Stimulated activated CD4-positive, alpha-beta T cell treated with anti-CD3 and anti-CD28 coated beads, TNF-alpha, amount 100 ng/mL, for 24 hours (primary cell): ENCODE measurements at regions not wholly inside any gene's neighbourhood (a gene's known extent, or its start where the extent isn't known, plus 50 kb on each side); places are given as distances from the start of the nearest gene placed in this dataset.
"Not testable (repeated sequence)": the region's sequence is repeated elsewhere in the genome, so short reads cannot be mapped to it uniquely, and the experiment has no call there.

Source experiments
- DNase-seq, 3 experiments: peaks; one replicate each; pipeline ENCODE4 v3.0.0-alpha.2; 2020; ENCODE audit warnings: low read depth in 3 of 3

- no peak for DNase-seq
Observed at GRCh38 chr6:170198298-170198697, 92.6 kb downstream of the DLL1 start.

DNA sequence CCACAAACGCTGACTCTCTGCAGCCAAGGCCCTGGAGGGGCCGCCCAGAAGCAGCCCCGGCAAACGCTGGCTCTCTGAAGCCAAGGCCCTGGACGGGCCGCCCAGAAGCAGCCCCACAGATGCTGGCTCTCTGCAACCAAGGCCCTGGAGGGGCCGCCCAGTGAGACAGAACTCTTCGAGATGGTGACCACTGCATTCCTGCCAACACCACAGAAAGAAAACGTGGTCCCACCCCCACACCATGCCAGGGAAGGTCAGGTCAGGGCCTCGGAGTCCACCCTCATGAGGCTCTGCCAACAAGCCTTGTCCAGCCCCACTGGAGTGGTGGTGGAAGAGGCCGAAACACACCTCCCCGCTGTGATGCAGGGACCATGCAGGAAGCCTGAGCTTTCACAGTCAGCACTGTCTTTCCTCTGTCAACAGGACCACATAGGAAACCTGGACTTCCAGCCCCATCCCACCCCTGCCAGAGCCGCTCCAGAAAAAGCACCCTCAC, 97.5 kb downstream of the DLL1 start:
- DNase-seq, result no peak

DNA sequence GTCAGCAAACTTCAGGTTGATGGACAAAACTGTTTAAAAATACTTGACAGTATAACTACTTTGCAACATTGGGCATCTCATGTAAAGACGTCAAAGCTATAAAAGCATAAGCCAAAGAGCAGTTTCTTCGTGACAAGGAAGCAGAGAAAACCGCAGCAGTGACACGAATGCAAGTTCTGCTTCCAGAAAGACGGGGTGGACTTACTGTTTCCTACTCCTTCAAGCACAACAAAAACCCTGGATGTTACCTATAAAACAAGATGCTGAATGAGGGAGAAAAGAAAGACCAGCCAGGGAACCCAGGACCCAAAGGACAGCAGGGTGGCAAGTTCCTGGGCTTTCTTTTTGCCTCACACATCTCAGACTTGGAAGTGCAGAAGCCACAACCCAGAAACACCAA, 98.0 kb downstream of the DLL1 start:
- DNase-seq, result no peak

DNA sequence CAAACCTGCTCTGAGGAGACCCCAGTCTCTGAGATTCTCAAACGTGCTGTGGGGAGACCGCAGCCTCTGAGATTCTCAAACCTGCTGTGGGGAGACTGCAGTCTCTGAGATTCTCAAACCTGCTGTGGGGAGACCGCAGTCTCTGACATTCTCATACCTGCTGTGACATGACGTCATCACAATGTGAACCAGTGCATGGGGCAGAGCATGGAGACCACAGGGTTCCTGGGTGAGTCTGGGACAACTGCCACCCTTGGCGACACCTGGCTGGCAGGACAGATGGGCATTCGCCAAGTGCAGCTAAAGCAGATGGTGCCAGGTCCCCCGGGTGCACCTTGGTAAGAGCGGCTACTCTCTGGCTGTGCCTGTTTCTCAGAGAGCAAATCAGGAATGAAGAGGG, 98.8 kb downstream of the DLL1 start:
- not testable (repeated sequence) for DNase-seq

DNA sequence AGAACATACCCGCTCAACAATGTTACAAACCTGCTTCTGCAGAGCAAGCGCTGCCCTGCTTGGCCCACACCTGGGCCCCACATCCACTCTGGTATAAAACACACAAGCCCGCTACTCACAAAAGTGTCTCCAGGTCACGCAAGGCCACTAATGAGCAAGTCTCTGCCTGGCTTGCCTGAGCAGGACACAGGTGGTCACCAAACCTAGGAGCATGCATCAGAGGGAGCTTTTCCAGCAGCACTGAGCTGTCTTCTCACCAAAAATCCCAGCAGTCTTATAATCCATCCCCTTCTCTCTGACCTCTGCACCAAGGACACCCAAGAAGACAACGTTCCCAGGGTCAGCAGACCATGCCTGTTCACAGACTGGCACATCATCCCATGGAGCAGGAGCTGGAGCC, 100.8 kb downstream of the DLL1 start:
- no peak for DNase-seq

- DNase-seq, result no peak
Observed at GRCh38 chr6:170189236-170189635, 101.6 kb downstream of the DLL1 start.

- DNase-seq, result no peak
Observed at GRCh38 chr6:170188571-170189001, 102.3 kb downstream of the DLL1 start.

GRCh38 chr6:170187669-170188566, 103.0 kb downstream of the DLL1 start:
- no peak for DNase-seq

DNA sequence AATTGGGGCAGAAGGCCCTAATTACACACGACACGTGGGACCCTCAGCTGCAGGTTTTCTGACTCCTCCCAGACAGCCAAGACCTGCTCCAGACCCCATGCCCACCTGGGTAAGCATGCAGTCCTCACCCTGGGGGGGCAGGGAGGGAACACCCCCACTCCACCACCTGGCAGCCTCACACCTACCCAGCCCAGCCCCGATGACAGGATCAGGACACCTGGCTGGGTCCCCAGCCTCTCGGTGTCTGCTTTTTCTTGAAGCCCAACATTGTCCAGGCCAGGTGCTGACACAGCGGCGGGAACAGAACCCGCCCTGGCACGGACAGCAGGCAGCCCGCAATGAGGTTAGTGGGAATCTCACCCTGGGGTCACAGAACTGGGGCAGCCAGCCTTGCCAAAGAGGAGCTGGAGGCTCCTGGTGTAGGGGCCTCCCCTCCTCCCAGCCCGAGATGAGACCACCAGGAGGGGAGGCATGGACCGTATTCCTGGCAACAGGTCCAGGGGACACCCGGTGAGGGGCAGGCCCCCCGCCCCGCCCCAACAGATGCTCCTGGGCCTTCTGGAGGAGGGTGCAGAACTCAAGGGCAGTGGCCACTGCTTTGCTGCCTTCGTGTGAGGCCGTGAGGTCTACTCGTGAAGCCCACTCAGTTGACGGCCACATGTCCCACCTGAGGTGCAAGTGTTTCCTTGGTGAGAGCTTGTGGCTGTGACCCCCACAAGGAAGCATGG, 103.8 kb downstream of the DLL1 start:
- DNase-seq, result no peak

DNA sequence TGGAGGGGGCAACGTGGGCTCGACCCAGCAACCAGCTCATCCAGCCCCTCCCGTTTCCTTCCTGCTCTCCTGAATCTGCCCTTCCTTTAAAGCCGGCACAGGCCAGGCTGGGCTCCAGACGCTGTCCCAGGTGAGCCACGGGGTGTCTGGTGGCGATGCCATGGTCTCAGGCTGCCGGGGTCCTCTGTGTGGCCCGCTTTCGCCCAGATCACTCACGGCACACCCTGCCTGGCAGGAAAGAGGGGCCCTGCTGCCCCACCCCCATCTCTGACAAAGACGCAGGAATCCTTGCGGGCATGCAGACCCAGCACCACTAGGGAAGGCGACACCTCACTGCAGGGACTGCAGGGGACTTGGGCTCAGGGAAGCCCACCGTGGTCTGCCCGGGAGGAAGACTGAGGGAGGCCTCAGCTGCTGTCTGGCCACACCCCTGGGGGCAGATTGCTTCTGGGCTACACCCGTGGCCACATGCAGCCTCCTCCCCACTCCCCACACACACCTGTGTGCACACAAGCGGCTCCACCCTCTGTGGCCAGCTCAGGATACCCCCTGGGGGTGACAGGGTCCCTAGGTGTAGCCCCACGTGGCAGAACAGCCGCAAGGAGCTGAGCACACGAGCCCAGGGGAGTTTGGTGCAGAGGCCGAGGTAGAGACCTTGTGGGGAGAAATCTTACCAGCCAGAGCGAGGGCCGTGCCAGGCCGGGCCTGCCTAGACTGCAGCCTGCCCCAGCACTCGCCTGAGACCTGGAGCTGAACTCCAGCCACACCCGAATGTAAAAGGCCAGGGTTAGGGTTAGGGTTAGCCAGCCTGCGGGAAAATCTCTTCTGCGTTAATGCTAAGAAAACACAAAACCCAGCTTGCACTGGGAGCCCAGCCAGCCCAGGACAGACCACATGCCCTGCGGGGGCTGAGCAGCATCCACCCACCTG, 104.6 kb downstream of the DLL1 start:
- no peak for DNase-seq

DNA sequence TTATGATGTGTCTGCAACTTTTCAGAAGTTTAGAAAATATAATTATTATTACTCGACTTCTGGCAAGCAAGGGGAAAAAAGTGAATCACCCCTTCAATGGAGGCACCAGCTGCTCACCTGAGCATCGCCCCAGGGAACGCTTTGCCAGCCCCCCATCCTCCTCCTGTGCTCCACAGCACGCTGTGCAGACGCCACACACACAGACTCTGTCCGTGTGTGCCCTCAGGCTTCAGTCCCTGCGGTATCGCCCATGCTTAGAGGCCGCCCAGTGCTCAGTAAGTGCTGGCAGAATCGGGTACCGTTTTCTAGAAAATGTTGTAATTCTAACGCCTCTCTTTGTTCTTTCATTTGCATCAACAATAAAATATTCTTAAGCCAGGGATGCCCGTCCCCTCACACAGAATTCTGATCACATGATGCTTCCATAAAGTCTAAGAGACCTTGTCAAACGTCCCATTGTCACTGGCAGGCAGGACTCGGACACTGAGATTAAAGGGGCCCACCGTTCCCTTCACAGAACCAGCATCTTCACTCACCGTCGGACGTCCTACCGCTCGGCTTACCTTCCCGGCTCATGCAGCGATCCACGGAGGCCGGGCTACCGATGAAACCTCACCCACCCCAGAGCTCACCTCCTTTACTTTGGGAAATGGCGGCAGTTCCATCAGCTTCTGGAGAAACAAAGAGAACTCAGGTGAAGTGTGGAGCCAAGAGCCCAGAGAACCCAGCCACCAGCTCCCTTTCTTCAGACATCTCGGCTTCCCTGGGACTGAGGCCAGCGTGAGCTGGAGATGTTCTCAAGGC, 105.5 kb downstream of the DLL1 start:
- no peak for DNase-seq

DNA sequence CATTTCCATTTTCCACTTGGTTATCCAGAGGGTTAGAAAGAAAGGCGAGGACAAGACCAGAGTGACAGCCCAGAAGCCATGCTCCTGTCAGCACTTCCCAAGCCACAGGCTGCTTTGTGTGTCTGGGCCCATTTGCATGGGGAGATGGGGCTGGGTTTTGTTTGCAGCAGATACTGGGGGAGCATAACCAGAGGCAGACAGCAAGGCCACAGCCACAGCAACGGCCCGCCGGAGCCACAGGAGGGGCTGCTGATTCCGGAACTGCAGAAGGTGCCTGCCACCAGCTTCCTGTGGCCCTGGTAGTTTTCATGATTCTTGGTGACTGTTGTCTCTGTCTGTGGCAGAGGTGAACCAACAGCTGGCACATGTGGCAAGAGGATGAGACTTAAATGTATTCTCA, 106.6 kb downstream of the DLL1 start:
- DNase-seq, result no peak

DNA sequence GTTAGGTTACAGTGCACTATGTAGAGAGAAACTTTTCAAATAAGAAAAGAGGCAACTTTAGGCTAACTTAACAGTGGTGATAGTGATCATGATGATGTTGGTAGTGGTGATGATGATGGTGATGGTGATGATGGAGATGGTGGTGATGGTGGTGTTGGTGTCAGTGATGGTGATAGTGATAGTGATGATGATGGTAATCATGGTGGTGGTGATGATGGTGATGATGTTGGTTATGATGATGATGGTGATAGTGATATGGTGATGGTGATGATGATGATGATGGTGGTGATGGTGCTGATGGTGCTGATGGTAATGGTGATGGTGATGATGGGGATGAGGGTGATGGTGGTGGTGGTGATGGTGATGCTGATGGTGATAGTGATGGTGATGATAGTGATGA, 107.4 kb downstream of the DLL1 start:
- DNase-seq, result no peak

- no peak for DNase-seq
Observed at GRCh38 chr6:170182781-170183120, 108.1 kb downstream of the DLL1 start.

DNA sequence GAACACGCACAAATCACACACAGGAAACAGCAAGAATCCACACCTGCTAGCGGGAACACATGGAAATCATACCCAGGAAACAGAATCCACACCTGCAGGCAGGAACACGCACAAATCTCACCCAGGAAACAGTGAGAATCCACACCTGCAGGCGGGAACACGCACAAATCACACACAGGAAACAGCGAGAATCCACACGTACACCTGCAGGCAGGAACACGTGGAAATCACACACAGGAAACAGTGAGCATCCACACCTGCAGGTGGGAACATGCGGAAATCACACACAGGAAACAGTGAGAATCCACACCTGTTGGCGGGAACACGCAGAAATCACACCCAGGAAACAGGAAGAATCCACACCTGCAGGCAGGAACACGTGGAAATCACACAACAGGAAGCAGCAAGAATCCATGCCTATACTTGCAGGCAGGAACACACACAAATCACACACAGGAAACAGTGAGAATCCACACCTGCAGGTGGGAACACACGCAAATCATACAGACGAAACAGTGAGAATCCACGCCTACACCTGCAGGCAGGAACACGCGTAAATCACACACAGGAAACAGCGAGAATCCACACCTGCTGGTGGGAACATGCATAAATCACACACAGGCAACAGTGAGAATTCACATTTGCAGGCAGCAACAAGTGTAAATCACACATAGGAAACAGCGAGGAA, 108.6 kb downstream of the DLL1 start:
- no peak for DNase-seq

DNA sequence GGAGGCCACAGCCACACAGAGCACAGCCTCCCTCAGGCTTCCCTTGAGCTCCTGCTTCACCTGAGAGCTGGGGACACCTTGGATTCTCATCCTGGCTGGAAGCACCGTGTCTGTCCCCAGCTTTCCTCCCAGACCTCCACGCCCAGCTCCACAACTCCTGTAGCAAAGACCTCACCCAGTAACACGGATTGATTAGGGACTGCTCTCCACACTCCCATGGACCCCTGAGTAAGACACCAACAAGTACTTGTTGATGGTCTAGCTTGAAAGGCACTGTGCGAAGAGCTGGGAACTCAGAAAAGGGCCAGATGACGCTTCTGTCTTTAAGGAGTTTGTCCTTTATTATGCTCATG, 109.6 kb downstream of the DLL1 start:
- DNase-seq, result no peak

- DNase-seq, result no peak
Observed at GRCh38 chr6:170180671-170181337, 110.1 kb downstream of the DLL1 start.

GRCh38 chr6:170179616-170180324, 111.1 kb downstream of the DLL1 start:
- no peak for DNase-seq
